Esophagus muscularis mucosa (tissue), 4 donors: ENCODE measurements at regions not wholly inside any gene's neighbourhood (a gene's known extent, or its start where the extent isn't known, plus 50 kb on each side); places are given as distances from the start of the nearest gene placed in this dataset.

Experiments used
- EP300 ChIP-seq: sonication (generic); formaldehyde crosslinking; IDR thresholded peaks from one replicate; pipeline ENCODE4 v1.6.1; 2017; ENCODE audit warnings: antibody characterized with exemption
- POLR2A ChIP-seq: fragments of 450-650 bp; IDR thresholded peaks from one replicate; pipeline ENCODE4 v1.6.1; 2017; ENCODE audit warnings: antibody characterized with exemption, moderate library complexity, mild to moderate bottlenecking, low read depth
- TF ChIP-seq, protein P1 (sequence below), 3 experiments: fragments of 200-600 bp in 2 of 3; fragments of 450-650 bp in 1 of 3; sonication (generic) in 2 of 3; IDR thresholded peaks; one replicate each; pipeline ENCODE4 v1.5.1; 2017 to 2019; ENCODE audit warnings: antibody characterized with exemption in 3 of 3, mild to moderate bottlenecking in 2 of 3, moderate library complexity in 1 of 3

DNA sequence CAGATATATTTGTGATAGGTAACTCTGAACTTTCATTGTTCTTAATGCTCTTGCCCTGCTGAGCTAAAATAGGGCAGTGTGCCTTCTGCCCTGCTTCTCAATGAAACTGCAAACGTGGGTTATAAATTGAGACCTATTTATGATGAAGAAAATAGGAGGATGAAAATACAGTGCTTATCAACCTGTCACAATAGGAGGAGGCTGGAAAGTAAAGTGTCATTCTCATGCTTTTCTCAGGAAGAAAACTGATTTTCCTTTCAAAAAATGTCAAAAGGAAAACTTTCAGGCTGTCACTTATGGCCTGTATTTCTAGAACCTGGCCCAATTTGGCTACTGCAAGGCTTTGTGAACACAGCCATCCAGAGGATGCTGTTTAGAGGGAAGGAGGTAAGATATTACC, 130.3 kb upstream of the TUSC1 start:
- TF ChIP-seq, protein P1, sequence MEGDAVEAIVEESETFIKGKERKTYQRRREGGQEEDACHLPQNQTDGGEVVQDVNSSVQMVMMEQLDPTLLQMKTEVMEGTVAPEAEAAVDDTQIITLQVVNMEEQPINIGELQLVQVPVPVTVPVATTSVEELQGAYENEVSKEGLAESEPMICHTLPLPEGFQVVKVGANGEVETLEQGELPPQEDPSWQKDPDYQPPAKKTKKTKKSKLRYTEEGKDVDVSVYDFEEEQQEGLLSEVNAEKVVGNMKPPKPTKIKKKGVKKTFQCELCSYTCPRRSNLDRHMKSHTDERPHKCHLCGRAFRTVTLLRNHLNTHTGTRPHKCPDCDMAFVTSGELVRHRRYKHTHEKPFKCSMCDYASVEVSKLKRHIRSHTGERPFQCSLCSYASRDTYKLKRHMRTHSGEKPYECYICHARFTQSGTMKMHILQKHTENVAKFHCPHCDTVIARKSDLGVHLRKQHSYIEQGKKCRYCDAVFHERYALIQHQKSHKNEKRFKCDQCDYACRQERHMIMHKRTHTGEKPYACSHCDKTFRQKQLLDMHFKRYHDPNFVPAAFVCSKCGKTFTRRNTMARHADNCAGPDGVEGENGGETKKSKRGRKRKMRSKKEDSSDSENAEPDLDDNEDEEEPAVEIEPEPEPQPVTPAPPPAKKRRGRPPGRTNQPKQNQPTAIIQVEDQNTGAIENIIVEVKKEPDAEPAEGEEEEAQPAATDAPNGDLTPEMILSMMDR (IDR thresholded peaks at IDR 0.05) = no peak
- TF ChIP-seq EP300 (no peak), POLR2A (no peak)
